Mucosa of gallbladder (tissue), 1 donor: ENCODE measurements at regions not wholly inside any gene's neighbourhood (a gene's known extent, or its start where the extent isn't known, plus 50 kb on each side); places are given as distances from the start of the nearest gene placed in this dataset.
"Not testable (repeated sequence)": the region's sequence is repeated elsewhere in the genome, so short reads cannot be mapped to it uniquely, and the experiment has no call there.

ENCODE experiments used
- DNase-seq: peaks from one replicate; pipeline ENCODE4 v3.0.0-alpha.2; 2020; ENCODE audit warnings: low spot score
- donor health status: DM: no; HTN: no; CAD: no.

GRCh38 chr3:101998256-101998926, 149.1 kb downstream of the NFKBIZ start:
- no peak for DNase-seq

- DNase-seq = no peak
Observed at GRCh38 chr3:101999177-101999779, 150.0 kb downstream of the NFKBIZ start.

- no peak for DNase-seq
Observed at GRCh38 chr3:102000620-102001209, 151.4 kb downstream of the NFKBIZ start.

GRCh38 chr3:102002056-102002455, 152.7 kb downstream of the NFKBIZ start:
- no peak for DNase-seq

- no peak for DNase-seq
Observed at GRCh38 chr3:102004561-102004960, 155.2 kb downstream of the NFKBIZ start.

- DNase-seq = no peak
Observed at GRCh38 chr3:102005551-102005950, 156.2 kb downstream of the NFKBIZ start.

GRCh38 chr3:102006812-102007485, 157.6 kb downstream of the NFKBIZ start:
- DNase-seq = no peak

- DNase-seq = not testable (repeated sequence)
Observed at GRCh38 chr3:102008436-102008835, 159.1 kb downstream of the NFKBIZ start.

GRCh38 chr3:102016417-102016816, 167.1 kb downstream of the NFKBIZ start:
- no peak for DNase-seq

GRCh38 chr3:102017784-102018183, 168.5 kb downstream of the NFKBIZ start:
- no peak for DNase-seq

GRCh38 chr3:102018551-102018950, 169.2 kb downstream of the NFKBIZ start:
- DNase-seq = no peak

- DNase-seq = no peak
Observed at GRCh38 chr3:102020735-102021134, 171.4 kb downstream of the NFKBIZ start.

- no peak for DNase-seq
Observed at GRCh38 chr3:102024270-102024904, 175.1 kb downstream of the NFKBIZ start.

GRCh38 chr3:102025606-102026270, 176.4 kb downstream of the NFKBIZ start:
- no peak for DNase-seq

- no peak for DNase-seq
Observed at GRCh38 chr3:102026656-102027055, 177.3 kb downstream of the NFKBIZ start.

- no peak for DNase-seq
Observed at GRCh38 chr3:102030661-102031060, 181.3 kb downstream of the NFKBIZ start.

- no peak for DNase-seq
Observed at GRCh38 chr3:102031834-102032233, 182.5 kb downstream of the NFKBIZ start.

- DNase-seq = no peak
Observed at GRCh38 chr3:102032491-102033383, 183.4 kb downstream of the NFKBIZ start.

- DNase-seq = no peak
Observed at GRCh38 chr3:102034639-102035451, 185.5 kb downstream of the NFKBIZ start.

- no peak for DNase-seq
Observed at GRCh38 chr3:102036017-102036416, 186.7 kb downstream of the NFKBIZ start.
